DND-41 (cell line): ENCODE measurements at regions not wholly inside any gene's neighbourhood (a gene's known extent, or its start where the extent isn't known, plus 50 kb on each side); places are given as distances from the start of the nearest gene placed in this dataset.

ENCODE experiments used
- ATAC-seq: fragments of 200-7000 bp; cut with Tn5 transposase; 3 replicates; pipeline ENCODE4 v1.9.1; 2021; ENCODE audit warnings: low read depth; ENCODE audit not compliant: insufficient read depth
- DNase-seq: peaks from one replicate; pipeline ENCODE4 v3.0.0-alpha.2; 2020
- H2AFZ ChIP-seq: 2 replicates; pipeline ENCODE4 v1.6.0; 2012; ENCODE audit warnings: low read depth, low read length
- H3K27ac ChIP-seq: 2 replicates; pipeline ENCODE4 v1.5.1; 2012; ENCODE audit warnings: low read length, inconsistent platforms
- H3K27me3 ChIP-seq: fragments of 200-600 bp; sonication (generic); 2 replicates; pipeline ENCODE4 v1.6.0; 2012; ENCODE audit warnings: low read length, mild to moderate bottlenecking, inconsistent platforms; ENCODE audit not compliant: insufficient read depth, poor library complexity
- H3K36me3 ChIP-seq: 2 replicates; pipeline ENCODE4 v1.5.1; 2012; ENCODE audit warnings: low read length, inconsistent platforms; ENCODE audit not compliant: insufficient read depth
- H3K4me1 ChIP-seq: 2 replicates; pipeline ENCODE4 v1.5.1; 2012; ENCODE audit warnings: mild to moderate bottlenecking, low read length; ENCODE audit not compliant: insufficient read depth
- H3K4me2 ChIP-seq: 2 replicates; pipeline ENCODE4 v1.6.0; 2012; ENCODE audit warnings: mild to moderate bottlenecking, moderate library complexity, low read length, inconsistent platforms; ENCODE audit not compliant: insufficient read depth
- H3K4me3 ChIP-seq, 2 experiments: fragments of 200-600 bp in 1 of 2; shearing (Covaris generic) in 1 of 2; 2 replicates each; pipeline ENCODE4 v1.5.1; 2012 to 2016; ENCODE audit warnings: inconsistent platforms in 2 of 2, low read length in 2 of 2, mild to moderate bottlenecking in 2 of 2, low read depth in 1 of 2, moderate library complexity in 1 of 2
- H3K79me2 ChIP-seq: 2 replicates; pipeline ENCODE4 v1.6.0; 2012; ENCODE audit warnings: low read length, inconsistent platforms; ENCODE audit not compliant: insufficient read depth
- H3K9ac ChIP-seq: 2 replicates; pipeline ENCODE4 v1.6.0; 2012; ENCODE audit warnings: low read depth, mild to moderate bottlenecking, inconsistent platforms, low read length, moderate library complexity
- H3K9me3 ChIP-seq: 2 replicates; pipeline ENCODE4 v1.5.1; 2012; ENCODE audit warnings: low read length, moderate library complexity, mild to moderate bottlenecking, inconsistent platforms; ENCODE audit not compliant: insufficient read depth, severe bottlenecking
- H4K20me1 ChIP-seq: 2 replicates; pipeline ENCODE4 v1.6.0; 2012; ENCODE audit warnings: low read length; ENCODE audit not compliant: insufficient read depth
- CTCF ChIP-seq: IDR thresholded peaks from 2 replicates; pipeline ENCODE4 v1.5.1; 2012; ENCODE audit warnings: borderline replicate concordance, low read length, moderate library complexity, mild to moderate bottlenecking; ENCODE audit not compliant: poor library complexity, severe bottlenecking; ENCODE audit errors: extremely low read depth
- EZH2 ChIP-seq: IDR thresholded peaks from 3 replicates; pipeline ENCODE4 v1.6.1; 2012; ENCODE audit warnings: borderline replicate concordance, low read depth, mild to moderate bottlenecking, moderate library complexity, low read length, inconsistent platforms; ENCODE audit not compliant: severe bottlenecking

DNA sequence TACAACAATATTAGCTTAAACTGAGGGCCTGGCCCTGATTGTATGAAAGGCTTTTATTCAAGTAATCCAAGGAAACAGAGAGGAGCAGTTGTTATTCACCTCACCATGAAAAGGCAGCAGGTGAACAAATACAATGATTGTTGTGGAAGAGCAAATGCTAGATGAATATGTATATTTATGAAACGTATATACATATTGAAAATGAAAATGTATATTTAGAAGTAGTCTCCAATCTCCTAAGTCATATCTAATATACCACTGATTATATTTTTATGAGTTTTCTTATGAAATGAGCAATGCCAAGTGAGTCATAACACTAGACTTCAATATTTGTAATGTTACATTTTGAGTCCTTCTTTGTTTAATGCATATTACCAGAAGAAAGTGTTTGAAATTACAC lies 116.2 kb upstream of the KCNMB2 start:
- Histone ChIP-seq H3K9me3 (no peaks in the 10 kb centered on the region), H3K79me2 (no peaks in the 10 kb centered on the region), H3K36me3 (no peaks in the 10 kb centered on the region), H3K27me3 (no peaks in the 10 kb centered on the region), H3K4me2 (no peak overlapping the region), H2AFZ (no peak overlapping the region), H3K9ac (no peak overlapping the region), H3K27ac (no peak overlapping the region), H4K20me1 (no peaks in the 10 kb centered on the region), H3K4me1 (no peaks in the 10 kb centered on the region), H3K4me3 (no peak overlapping the region)
- TF ChIP-seq EZH2: no peak
- TF ChIP-seq CTCF: no peak
- ATAC-seq: no peak
- DNase-seq: no peak

- Histone ChIP-seq H3K27me3 (no peaks in the 10 kb centered on the region), H3K79me2 (no peaks in the 10 kb centered on the region), H3K4me3 (no peak overlapping the region), H3K27ac (no peak overlapping the region), H3K4me2 (no peak overlapping the region), H3K4me1 (no peaks in the 10 kb centered on the region), H4K20me1 (no peaks in the 10 kb centered on the region), H3K9ac (no peak overlapping the region), H3K9me3 (no peaks in the 10 kb centered on the region), H3K36me3 (no peaks in the 10 kb centered on the region), H2AFZ (no peak overlapping the region)
- TF ChIP-seq CTCF (no peak), EZH2 (no peak)
- DNase-seq: no peak
- ATAC-seq: no peak
These were observed 115.2 kb upstream of the KCNMB2 start for GRCh38 chr3:178421069-178421468.

DNA sequence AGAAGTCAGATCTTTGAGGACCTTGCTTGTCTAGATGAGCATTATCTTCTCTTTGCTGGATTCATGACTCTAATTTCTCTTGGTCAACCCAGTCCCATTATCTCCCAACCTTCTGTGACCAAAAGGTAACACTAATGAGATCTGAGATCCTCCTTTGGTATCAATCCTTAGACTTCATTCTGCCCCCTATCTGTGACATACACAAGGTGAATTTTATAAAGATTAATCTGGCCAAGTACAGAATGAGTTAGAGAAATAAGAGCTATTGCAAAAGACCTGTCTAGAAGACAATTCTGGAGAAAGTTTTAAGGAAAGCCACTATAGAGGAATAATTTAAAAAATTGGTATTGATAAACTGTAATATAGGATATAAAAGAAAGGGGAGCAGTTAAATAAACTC lies 113.8 kb upstream of the KCNMB2 start:
- Histone ChIP-seq H3K4me2 (no peak overlapping the region), H2AFZ (no peak overlapping the region), H3K4me3 (no peak overlapping the region), H3K27ac (no peak overlapping the region), H3K4me1 (no peaks in the 10 kb centered on the region), H3K9ac (no peak overlapping the region), H3K79me2 (no peaks in the 10 kb centered on the region), H3K36me3 (no peaks in the 10 kb centered on the region), H4K20me1 (no peaks in the 10 kb centered on the region), H3K9me3 (no peaks in the 10 kb centered on the region), H3K27me3 (no peaks in the 10 kb centered on the region)
- DNase-seq (no peak), ATAC-seq (no peak)
- TF ChIP-seq CTCF: no peak
- no peak for TF ChIP-seq EZH2

GRCh38 chr3:178428037-178428436 lies 108.2 kb upstream of the KCNMB2 start:
- TF ChIP-seq CTCF: no peak
- no peak for TF ChIP-seq EZH2
- Histone ChIP-seq H3K27ac (no peak overlapping the region), H3K4me2 (no peak overlapping the region), H3K27me3 (no peaks in the 10 kb centered on the region), H2AFZ (no peak overlapping the region), H3K9ac (no peak overlapping the region), H3K9me3 (no peaks in the 10 kb centered on the region), H3K36me3 (no peaks in the 10 kb centered on the region), H4K20me1 (no peaks in the 10 kb centered on the region), H3K4me3 (no peak overlapping the region), H3K79me2 (no peaks in the 10 kb centered on the region), H3K4me1 (no peaks in the 10 kb centered on the region)
- ATAC-seq (no peak), DNase-seq (no peak)
